RWPE2 (cell line): ENCODE measurements at regions not wholly inside any gene's neighbourhood (a gene's known extent, or its start where the extent isn't known, plus 50 kb on each side); places are given as distances from the start of the nearest gene placed in this dataset.

Experiments
- ATAC-seq: fragments of 200-7000 bp; cut with Tn5 transposase; 3 replicates; pipeline ENCODE4 v1.9.1; 2021; ENCODE audit warnings: low read depth
- DNase-seq: peaks from one replicate; pipeline ENCODE4 v3.0.0-alpha.2; 2020; ENCODE audit warnings: low spot score
- H3K27ac ChIP-seq: fragments of 450-650 bp; 2 replicates; pipeline ENCODE4 v1.5.1; 2017; ENCODE audit warnings: mild to moderate bottlenecking; ENCODE audit not compliant: poor library complexity, severe bottlenecking
- H3K27me3 ChIP-seq: fragments of 250-450 bp; sonication (Bioruptor Pico); 2 replicates; pipeline ENCODE4 v1.5.1; 2021; ENCODE audit warnings: mild to moderate bottlenecking, moderate library complexity; ENCODE audit not compliant: insufficient read depth, poor library complexity, severe bottlenecking
- H3K36me3 ChIP-seq: fragments of 250-450 bp; sonication (Bioruptor Pico); 2 replicates; pipeline ENCODE4 v1.5.1; 2020; ENCODE audit warnings: low read depth, mild to moderate bottlenecking, moderate library complexity
- H3K4me1 ChIP-seq: fragments of 250-450 bp; sonication (Bioruptor Pico); 2 replicates; pipeline ENCODE4 v1.5.1; 2021; ENCODE audit warnings: mild to moderate bottlenecking, moderate library complexity; ENCODE audit not compliant: insufficient read depth, poor library complexity, severe bottlenecking
- H3K4me3 ChIP-seq: fragments of 250-450 bp; sonication (Bioruptor Pico); 2 replicates; pipeline ENCODE4 v1.5.1; 2021; ENCODE audit warnings: mild to moderate bottlenecking, moderate library complexity; ENCODE audit not compliant: severe bottlenecking
- H3K9me3 ChIP-seq: fragments of 250-450 bp; sonication (Bioruptor Pico); 2 replicates; pipeline ENCODE4 v1.5.1; 2021; ENCODE audit warnings: mild to moderate bottlenecking, moderate library complexity; ENCODE audit not compliant: severe bottlenecking
- CTCF ChIP-seq: fragments of 450-650 bp; IDR thresholded peaks from one replicate; pipeline ENCODE4 v1.5.1; 2017; ENCODE audit warnings: mild to moderate bottlenecking, moderate library complexity; ENCODE audit not compliant: poor library complexity, severe bottlenecking

GRCh38 chr1:79113836-79114235, 107.3 kb upstream of the ADGRL4 start:
- TF ChIP-seq CTCF: no peak
- H3K4me3 ChIP-seq: no peak overlapping the region
- no peak overlapping the region for H3K27ac ChIP-seq
- no peaks in the 10 kb centered on the region for H3K27me3 ChIP-seq
- no peaks in the 10 kb centered on the region for H3K9me3 ChIP-seq
- H3K4me1 ChIP-seq: no peaks in the 10 kb centered on the region
- DNase-seq (no peak), ATAC-seq (no peak)
- H3K36me3 ChIP-seq: no peaks in the 10 kb centered on the region

GRCh38 chr1:79110749-79111148, 104.2 kb upstream of the ADGRL4 start:
- Histone ChIP-seq H3K36me3 (no peaks in the 10 kb centered on the region), H3K27me3 (no peaks in the 10 kb centered on the region), H3K4me3 (no peak overlapping the region), H3K4me1 (peaks cover under 1% of the 10 kb centered on the region), H3K27ac (no peak overlapping the region), H3K9me3 (no peaks in the 10 kb centered on the region)
- DNase-seq (no peak), ATAC-seq (no peak)
- TF ChIP-seq CTCF: no peak

GRCh38 chr1:79109445-79109844, 102.9 kb upstream of the ADGRL4 start:
- no peaks in the 10 kb centered on the region for H3K27me3 ChIP-seq
- TF ChIP-seq CTCF: no peak
- no peak for ATAC-seq

GRCh38 chr1:79105500-79105899, 99.0 kb upstream of the ADGRL4 start:
- Histone ChIP-seq H3K36me3 (no peaks in the 10 kb centered on the region), H3K4me1 (peaks cover 12% of the 10 kb centered on the region), H3K27me3 (no peaks in the 10 kb centered on the region), H3K9me3 (no peaks in the 10 kb centered on the region), H3K27ac (no peak overlapping the region), H3K4me3 (no peak overlapping the region)
- ATAC-seq (peak; percentile 95), DNase-seq (no peak)
- no peak for TF ChIP-seq CTCF

More at GRCh38 chr1:79109445-79109844, 102.9 kb upstream of the ADGRL4 start:
- Histone ChIP-seq H3K27ac (no peak overlapping the region), H3K4me3 (no peak overlapping the region), H3K36me3 (no peaks in the 10 kb centered on the region), H3K4me1 (peaks cover 7% of the 10 kb centered on the region), H3K9me3 (no peaks in the 10 kb centered on the region)
- no peak for DNase-seq

- Histone ChIP-seq H3K9me3 (no peaks in the 10 kb centered on the region), H3K4me1 (peaks cover 15% of the 10 kb centered on the region), H3K4me3 (no peak overlapping the region), H3K36me3 (no peaks in the 10 kb centered on the region), H3K27ac (no peak overlapping the region), H3K27me3 (no peaks in the 10 kb centered on the region)
- DNase-seq (no peak), ATAC-seq (no peak)
- no peak for TF ChIP-seq CTCF
Measured at GRCh38 chr1:79104617-79105016, 98.1 kb upstream of the ADGRL4 start.
